ENCODE measurements at regions not wholly inside any gene's neighbourhood (a gene's known extent, or its start where the extent isn't known, plus 50 kb on each side); places are given as distances from the start of the nearest gene placed in this dataset.

GRCh38 chr7:18225067-18225466 is 197.4 kb upstream of the PRPS1L1 start:
- TF ChIP-seq, protein P1, sequence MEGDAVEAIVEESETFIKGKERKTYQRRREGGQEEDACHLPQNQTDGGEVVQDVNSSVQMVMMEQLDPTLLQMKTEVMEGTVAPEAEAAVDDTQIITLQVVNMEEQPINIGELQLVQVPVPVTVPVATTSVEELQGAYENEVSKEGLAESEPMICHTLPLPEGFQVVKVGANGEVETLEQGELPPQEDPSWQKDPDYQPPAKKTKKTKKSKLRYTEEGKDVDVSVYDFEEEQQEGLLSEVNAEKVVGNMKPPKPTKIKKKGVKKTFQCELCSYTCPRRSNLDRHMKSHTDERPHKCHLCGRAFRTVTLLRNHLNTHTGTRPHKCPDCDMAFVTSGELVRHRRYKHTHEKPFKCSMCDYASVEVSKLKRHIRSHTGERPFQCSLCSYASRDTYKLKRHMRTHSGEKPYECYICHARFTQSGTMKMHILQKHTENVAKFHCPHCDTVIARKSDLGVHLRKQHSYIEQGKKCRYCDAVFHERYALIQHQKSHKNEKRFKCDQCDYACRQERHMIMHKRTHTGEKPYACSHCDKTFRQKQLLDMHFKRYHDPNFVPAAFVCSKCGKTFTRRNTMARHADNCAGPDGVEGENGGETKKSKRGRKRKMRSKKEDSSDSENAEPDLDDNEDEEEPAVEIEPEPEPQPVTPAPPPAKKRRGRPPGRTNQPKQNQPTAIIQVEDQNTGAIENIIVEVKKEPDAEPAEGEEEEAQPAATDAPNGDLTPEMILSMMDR (conservative IDR thresholded peaks at IDR 0.05; ENCODE audit: low read length): no peak
- TF ChIP-seq EZH2phosphoT487 (IDR thresholded peaks at IDR 0.05; ENCODE audit: borderline replicate concordance): no peak
